ENCODE measurements at regions not wholly inside any gene's neighbourhood (a gene's known extent, or its start where the extent isn't known, plus 50 kb on each side); places are given as distances from the start of the nearest gene placed in this dataset.

- intact Hi-C loops (cut with micrococcal nuclease), result no loop called here
- ATAC-seq (no peak), DNase-seq (no peak)
- Mint-ChIP-seq H3K27me3 (peaks cover 18% of the 10 kb centered on the region), H3K9me3 (no peaks in the 10 kb centered on the region), H3K36me3 (ENCODE audit: low read depth) (no peaks in the 10 kb centered on the region), H3K27ac (no peak overlapping the region), H3K4me3 (no peak overlapping the region), H3K4me1 (ENCODE audit: low read depth) (no peaks in the 10 kb centered on the region)
- POLR2A ChIA-PET, result no interaction called here
- CTCF ChIA-PET, result no interaction called here
- TF ChIP-seq, protein P1, sequence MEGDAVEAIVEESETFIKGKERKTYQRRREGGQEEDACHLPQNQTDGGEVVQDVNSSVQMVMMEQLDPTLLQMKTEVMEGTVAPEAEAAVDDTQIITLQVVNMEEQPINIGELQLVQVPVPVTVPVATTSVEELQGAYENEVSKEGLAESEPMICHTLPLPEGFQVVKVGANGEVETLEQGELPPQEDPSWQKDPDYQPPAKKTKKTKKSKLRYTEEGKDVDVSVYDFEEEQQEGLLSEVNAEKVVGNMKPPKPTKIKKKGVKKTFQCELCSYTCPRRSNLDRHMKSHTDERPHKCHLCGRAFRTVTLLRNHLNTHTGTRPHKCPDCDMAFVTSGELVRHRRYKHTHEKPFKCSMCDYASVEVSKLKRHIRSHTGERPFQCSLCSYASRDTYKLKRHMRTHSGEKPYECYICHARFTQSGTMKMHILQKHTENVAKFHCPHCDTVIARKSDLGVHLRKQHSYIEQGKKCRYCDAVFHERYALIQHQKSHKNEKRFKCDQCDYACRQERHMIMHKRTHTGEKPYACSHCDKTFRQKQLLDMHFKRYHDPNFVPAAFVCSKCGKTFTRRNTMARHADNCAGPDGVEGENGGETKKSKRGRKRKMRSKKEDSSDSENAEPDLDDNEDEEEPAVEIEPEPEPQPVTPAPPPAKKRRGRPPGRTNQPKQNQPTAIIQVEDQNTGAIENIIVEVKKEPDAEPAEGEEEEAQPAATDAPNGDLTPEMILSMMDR (IDR thresholded peaks at IDR 0.05), result no peak
Measured at GRCh38 chr5:112630246-112631009, 107.3 kb upstream of the APC start.

DNA sequence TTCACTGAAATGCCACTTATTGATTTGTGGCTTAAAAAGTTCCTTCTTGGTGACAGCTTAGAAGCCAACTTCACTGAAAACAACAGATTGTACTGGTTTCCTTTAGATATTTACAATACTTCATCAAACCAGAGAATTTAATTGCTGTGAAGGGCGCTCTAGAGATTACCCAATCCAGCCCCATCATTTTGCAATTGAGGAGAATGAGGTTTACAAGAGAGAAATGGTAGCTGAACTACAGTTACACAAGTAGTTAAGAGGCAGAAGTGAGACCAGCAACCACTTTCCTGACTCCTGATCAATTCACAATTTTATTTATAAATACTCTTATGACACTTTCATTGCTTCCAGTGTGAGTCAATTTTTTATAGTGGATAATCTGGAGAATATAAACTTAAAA lies 103.5 kb upstream of the APC start:
- DNase-seq (no peak), ATAC-seq (no peak)
- CTCF ChIA-PET, result no interaction called here
- Mint-ChIP-seq H3K4me1 (ENCODE audit: low read depth) (no peaks in the 10 kb centered on the region), H3K4me3 (no peak overlapping the region), H3K27me3 (peaks cover 16% of the 10 kb centered on the region), H3K27ac (no peak overlapping the region), H3K36me3 (ENCODE audit: low read depth) (no peaks in the 10 kb centered on the region), H3K9me3 (no peaks in the 10 kb centered on the region)
- intact Hi-C loops (cut with micrococcal nuclease), result no loop called here
- POLR2A ChIA-PET, result no interaction called here
- TF ChIP-seq, protein P1 (IDR thresholded peaks at IDR 0.05), result no peak

DNA sequence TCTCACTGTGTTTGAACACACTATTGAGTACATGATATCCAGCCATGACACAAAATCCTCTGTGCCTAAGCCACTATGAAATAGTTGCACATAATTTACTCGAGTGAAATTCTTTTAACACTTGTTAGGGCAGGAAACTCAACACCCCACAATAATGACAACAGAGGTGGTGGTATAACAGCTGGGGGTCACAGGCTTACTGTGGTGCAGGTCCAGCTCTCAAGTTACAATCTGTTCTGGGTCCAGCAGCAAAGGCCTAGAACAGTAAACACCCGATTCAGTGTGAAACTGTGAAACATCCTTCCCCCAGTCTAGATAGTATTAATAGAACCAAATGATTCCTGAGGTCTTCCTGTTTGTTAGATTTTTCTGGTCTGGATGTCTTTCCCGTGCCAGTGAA lies 102.9 kb upstream of the APC start:
- TF ChIP-seq, protein P1 (IDR thresholded peaks at IDR 0.05), result no peak
- Mint-ChIP-seq H3K27me3 (peaks cover 13% of the 10 kb centered on the region), H3K9me3 (no peaks in the 10 kb centered on the region), H3K4me1 (ENCODE audit: low read depth) (no peaks in the 10 kb centered on the region), H3K36me3 (ENCODE audit: low read depth) (no peaks in the 10 kb centered on the region), H3K4me3 (no peak overlapping the region), H3K27ac (no peak overlapping the region)
- ATAC-seq (no peak), DNase-seq (no peak)
- ChIA-PET POLR2A (no interaction called here), CTCF (interaction anchor here (2.0 kb wide), 1 partner anchor 84 kb away, joined by 4 read pairs; no protein-coding TSS in a partner anchor)
- intact Hi-C loops (cut with micrococcal nuclease), result no loop called here

GRCh38 chr5:112635276-112635675 lies 102.4 kb upstream of the APC start:
- Mint-ChIP-seq H3K27ac (no peak overlapping the region), H3K36me3 (ENCODE audit: low read depth) (no peaks in the 10 kb centered on the region), H3K4me1 (ENCODE audit: low read depth) (no peaks in the 10 kb centered on the region), H3K4me3 (no peak overlapping the region), H3K9me3 (no peaks in the 10 kb centered on the region), H3K27me3 (peaks cover 10% of the 10 kb centered on the region)
- no peak for ATAC-seq
- ChIA-PET CTCF (interaction anchor here (0.7 to 2.0 kb wide), 2 partner anchors 45 to 84 kb away, joined by 3 to 4 read pairs; no protein-coding TSS in a partner anchor), POLR2A (no interaction called here)
- TF ChIP-seq, protein P1 (IDR thresholded peaks at IDR 0.05), result no peak
- intact Hi-C loops (cut with micrococcal nuclease), result no loop called here
- DNase-seq, result no peak
